SH-SY5Y (cell line): ENCODE measurements at regions not wholly inside any gene's neighbourhood (a gene's known extent, or its start where the extent isn't known, plus 50 kb on each side); places are given as distances from the start of the nearest gene placed in this dataset.

Experiments used
- GATA2 ChIP-seq: IDR thresholded peaks from 2 replicates; pipeline ENCODE4 v1.6.1; 2011; ENCODE audit warnings: mild to moderate bottlenecking, low read depth, low read length
- GATA3 ChIP-seq: IDR thresholded peaks from 2 replicates; pipeline ENCODE4 v1.6.1; 2011; ENCODE audit warnings: low read depth, mild to moderate bottlenecking, low read length, moderate library complexity

DNA sequence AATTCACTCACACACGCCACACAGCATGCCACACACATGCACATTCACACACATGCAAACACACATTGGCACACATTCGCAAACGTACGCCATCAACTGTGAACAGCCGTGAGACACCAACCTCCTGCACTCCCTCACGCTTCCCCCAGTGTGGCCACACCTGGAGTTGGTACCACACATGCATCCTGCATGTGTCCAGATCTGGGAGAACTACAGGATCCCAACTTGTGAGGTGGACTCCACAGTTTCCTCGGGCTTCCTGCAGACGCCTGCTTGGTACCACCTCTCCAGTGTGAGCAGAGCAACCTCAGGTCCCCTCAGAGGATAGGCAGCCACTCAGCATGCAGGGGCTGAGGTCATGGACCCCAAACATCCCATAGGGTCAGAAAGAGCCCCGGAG is 239.0 kb downstream of the EIPR1 start:
- TF ChIP-seq GATA3 = no peak

DNA sequence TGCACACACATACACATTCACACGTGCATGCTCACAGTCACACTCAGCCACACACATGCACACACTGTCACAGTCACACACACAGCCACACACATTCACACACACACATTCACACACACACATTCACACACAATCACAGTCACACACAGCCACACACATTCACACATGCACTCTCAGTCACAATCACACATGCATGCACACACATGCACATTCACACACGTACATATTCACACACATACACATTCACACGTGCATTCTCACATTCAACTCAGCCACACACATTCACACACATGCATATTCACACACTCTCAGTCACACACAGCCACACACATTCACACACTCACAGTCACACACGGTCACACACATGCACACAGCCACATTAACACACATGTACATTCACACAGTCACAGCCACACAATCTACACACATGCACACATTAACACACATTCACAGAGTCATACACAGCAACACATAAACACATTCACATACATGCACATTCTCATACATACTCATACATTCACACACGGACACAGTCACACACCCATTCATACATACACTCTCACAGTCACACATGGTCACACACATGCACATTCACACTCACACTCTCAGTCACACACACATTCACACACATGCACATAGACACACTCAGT is 239.8 kb downstream of the EIPR1 start:
- TF ChIP-seq GATA2 (no peak), GATA3 (no peak)

DNA sequence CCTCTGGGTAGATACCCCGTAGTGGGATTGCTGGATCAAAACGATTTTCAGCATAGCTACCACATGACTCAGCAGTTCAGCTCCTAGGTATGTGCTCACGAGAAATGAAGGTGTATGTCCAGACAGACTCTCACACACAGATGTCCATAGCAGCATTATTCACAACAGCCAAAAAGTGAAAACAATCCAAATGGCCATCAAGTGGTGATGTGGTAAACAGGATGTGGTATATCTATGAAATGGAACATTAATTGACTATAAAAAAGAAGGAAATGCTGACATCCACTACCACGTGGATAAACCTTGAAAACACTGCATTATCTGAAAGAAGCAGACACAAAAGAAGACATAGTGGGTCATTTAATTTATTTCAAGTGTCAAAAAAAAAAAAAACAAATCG is 241.9 kb downstream of the EIPR1 start:
- TF ChIP-seq GATA3 (no peak), GATA2 (no peak)

DNA sequence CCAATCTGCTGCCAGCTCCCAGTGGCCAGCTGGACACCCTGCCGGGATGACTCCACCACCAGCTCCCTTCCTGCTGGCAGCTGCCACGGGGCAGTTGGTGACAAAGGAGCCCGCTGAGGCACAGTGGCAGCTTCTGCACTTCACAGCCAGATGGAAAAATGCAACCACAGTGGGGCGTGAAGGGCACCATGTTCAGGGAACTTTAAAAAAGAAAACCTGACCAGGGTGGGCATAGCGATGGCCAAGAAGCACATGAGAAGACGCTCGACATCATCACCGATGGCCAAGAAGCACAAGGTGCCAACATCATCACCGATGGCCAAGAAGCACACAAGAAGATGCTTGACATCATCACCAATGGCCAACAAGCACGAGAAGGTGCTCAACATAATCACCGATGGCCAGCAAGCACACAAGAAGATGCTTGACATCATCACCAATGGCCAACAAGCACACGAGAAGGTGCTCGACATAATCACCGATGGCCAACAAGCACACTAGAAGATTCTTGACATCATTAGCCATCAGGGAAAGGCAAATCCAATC is 243.5 kb downstream of the EIPR1 start:
- TF ChIP-seq GATA2 (no peak), GATA3 (no peak)

DNA sequence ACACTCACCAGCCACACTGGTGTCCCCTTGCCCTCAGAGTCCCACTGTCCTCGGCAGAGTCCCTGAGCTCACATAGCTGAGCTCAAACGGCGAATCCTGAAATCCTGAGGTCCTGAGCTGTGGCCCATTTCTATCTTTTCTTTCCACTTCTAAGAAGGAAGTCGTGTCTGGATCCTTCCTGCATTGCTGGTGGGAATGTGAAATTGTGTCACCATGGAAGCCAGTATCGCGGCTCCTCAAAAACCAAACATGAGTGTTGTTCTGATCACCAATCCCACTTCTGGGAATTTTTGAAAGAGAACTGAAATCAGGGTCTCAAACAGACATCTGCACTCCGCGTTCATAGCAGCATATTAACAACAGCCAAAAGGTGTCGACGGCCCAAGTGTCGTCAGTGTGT is 244.7 kb downstream of the EIPR1 start:
- no peak for TF ChIP-seq GATA3
- TF ChIP-seq GATA2 = no peak

DNA sequence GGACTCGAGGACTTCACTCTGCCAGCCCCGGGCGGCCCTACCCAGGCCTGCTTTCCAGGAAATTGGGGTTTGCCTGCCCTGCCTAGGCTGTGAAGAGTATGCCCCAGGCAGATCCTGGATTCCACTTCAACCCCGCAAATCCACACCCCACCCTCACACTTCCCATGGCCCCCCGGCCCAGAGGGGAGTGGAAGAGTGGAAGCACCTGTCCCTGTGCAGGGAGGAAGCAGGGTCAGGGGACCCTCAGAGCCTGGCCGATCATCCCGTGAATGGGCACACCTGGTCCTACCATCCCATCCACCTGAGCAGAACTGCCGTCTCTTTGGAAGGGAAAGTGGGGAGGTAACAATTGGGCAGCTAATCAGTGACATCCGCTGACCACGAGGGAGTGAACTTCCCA is 245.2 kb downstream of the EIPR1 start:
- TF ChIP-seq GATA2 = no peak
- no peak for TF ChIP-seq GATA3

DNA sequence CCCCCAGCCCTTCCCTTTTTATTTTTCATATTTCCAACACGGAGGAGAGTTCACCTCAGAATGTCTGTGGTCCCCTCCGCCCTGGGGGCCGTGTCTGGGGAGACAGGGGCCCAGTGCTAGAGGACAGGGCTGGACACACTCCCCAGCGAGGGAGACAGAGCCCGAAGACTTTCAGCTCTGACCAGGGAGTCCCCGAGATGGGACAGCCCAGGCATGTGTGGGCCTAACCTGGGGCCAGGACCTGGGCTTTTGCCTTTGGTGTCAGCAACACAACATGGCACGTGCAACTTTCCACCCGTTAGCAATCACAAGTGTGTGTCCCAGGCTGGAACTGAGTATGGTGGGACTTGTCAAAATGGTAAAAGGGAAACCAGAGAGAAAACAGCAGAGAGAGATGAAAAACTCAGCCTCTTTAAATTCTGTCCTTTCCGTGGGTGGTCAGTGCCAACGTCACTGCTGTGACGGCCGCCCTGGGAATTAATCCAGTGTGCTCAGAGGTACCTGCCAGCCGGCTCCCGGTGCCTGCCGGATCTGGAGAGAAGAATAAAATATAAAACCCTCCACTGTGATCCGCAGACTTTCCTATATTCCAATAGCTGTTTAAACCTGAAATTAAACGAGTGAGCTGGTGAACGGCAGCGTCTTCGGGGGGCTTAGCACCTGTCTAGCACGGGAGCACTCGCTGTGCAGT is 245.8 kb downstream of the EIPR1 start:
- TF ChIP-seq GATA3 = no peak
- TF ChIP-seq GATA2 = no peak

DNA sequence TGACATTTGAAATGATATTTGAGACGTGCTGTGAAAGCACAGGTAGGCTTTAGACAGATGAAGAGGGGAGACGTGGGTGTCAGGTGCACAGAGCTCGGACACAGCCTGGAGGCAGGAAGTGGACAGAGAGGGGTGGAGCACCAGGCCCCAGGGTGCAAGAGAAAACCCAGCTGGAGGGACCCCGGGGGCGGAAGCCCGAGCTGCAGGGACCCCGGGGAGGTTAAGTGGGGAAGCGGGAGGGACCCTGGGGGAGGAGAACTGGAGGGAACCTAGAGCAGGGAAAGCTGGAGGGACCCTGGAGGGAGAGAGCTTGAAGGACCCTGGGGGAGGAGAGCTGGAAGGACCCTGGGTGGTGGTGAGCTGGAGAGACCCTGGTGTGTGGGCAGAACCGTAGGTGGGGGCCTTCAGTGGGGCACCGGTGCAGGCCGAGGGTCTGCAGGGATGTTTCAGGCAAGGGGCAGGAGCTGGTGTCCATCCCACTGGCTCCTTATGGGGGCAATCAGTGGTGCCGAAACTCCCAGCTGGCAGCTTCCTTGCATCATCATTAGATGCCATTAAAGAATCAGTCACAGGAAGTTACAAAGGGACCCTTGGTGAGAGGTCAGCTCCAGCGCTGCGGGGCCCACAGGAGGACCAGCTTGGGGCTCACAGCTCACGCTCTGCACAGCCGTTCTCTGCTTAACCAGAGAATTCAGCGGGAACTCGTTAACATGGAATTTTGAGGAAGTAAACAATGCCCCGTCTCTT is 246.6 kb downstream of the EIPR1 start:
- no peak for TF ChIP-seq GATA3
- no peak for TF ChIP-seq GATA2

DNA sequence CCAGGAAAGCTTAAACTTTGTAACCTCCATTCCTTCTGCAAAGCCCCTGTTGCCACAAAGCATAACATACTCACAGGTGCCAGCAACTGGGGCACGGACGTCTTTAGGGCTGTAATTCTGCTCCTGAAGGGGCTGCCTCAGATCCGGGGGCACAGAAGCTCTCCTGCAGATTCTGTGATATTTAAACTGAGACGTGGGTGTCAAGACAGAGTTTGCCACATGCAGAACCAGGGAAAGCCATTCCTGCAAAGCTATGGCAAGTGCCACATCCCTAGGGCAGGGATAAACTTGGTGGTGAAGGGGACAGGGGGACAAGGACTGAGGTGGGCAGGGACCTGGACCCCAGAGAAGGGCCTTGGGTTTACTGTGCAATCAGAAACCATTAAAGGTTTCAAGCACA is 247.2 kb downstream of the EIPR1 start:
- no peak for TF ChIP-seq GATA2
- TF ChIP-seq GATA3 = no peak

DNA sequence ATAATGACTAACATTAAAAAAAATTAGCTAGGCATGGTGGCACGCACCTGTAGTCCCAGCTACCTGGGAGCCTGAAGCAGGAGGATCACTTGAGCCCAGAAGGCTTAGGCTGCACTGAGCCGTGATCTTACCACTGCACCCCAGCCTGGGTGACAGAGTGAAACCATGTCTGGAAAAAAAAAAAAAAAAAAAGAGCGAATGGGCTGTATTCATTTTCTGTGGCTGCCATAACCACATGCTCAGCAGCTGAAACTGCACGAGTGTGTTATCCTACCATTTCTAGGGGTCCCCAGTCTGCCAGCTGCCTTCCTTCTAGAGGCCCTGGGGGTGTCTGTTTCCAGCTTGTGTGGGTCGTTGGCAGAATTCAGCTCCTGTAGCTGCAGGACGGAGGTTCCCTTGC is 247.8 kb downstream of the EIPR1 start:
- TF ChIP-seq GATA2 = no peak
- no peak for TF ChIP-seq GATA3

DNA sequence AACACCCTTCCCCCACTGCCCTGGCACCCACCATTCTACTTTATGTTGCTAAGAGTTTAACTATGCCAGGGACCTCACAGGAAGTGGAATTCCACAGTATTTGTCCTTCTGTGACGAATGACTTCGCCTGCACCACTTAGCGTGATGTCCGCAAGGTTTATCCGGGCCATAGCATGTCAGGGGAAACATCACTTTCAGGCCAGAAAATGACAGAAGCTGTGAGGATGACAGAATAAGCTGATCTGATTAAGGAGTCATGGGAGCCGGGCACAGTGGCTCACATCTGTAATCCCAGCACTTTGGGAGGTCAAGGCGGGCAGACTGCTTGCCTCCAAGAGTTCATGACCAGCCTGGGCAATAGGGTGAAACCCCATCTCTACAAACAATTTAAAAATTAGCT is 248.8 kb downstream of the EIPR1 start:
- TF ChIP-seq GATA2 (no peak), GATA3 (no peak)

DNA sequence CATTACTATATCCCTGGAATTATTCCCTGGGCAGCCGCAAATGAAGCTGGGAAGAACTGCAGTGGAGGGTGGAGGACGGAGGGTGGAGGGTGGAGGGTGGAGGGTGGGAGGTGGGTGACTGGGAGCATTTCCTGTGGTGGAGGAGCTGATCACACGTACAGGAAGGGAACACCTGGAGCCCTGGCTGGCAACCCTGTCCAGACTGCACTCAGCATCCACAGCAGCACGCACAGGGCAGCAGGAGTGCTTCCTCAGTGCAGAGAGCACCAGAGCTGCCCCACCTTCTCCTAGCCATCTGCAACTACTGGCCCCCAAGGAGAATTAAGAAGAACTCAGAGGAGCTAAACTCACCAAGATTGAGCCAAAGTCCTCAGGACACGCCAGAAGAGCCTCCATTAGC is 249.9 kb downstream of the EIPR1 start:
- TF ChIP-seq GATA3 (no peak), GATA2 (no peak)

DNA sequence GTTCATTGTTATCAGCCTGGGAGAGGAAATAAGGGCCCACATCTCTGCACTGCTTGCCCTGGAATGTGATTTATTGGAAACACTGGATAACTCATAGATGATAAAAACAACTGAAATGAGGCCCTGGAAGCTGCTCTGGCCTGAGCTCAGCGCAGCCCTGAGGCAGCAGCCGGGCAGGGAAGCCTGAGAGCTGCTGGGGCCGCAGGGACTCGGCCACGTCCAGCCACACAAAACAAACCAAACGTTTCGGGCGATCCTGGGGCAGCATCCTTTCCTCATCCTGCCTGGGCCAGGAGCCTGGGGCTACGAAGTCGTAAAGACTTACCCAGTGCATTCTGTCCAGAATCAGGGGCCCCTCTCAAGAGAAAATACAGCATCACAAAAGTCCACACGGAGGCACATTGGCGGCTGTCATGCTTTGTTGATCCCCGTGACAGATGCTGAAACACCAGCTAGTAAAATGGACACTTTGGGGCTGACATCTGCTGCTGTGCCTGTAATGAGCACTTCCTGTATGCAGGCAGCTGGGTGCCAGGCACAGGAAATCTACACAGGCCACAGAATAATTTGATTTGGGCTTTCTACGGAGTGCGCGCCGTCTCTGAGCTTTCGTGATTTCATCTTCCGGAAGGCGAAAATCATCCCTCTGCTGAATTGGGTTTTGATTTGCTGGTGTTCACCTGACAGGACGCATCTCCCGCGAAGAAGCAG is 250.6 kb downstream of the EIPR1 start:
- TF ChIP-seq GATA3 (no peak), GATA2 (peak; percentile 77)
